ENCODE measurements at regions not wholly inside any gene's neighbourhood (a gene's known extent, or its start where the extent isn't known, plus 50 kb on each side); places are given as distances from the start of the nearest gene placed in this dataset.

GRCh38 chr21:41048623-41049022 is 119.3 kb upstream of the BACE2 start:
- no peak for DNase-seq

- no peak for DNase-seq
Observed at GRCh38 chr21:41052820-41053555, 115.0 kb upstream of the BACE2 start.

- DNase-seq, result no peak
Observed at GRCh38 chr21:41054018-41054578, 113.9 kb upstream of the BACE2 start.

- DNase-seq, result no peak
Observed at GRCh38 chr21:41055266-41055665, 112.7 kb upstream of the BACE2 start.

GRCh38 chr21:41059871-41060270 is 108.1 kb upstream of the BACE2 start:
- DNase-seq, result no peak

- no peak for DNase-seq
Observed at GRCh38 chr21:41061701-41062100, 106.3 kb upstream of the BACE2 start.

- DNase-seq, result no peak
Observed at GRCh38 chr21:41064334-41064791, 103.6 kb upstream of the BACE2 start.

GRCh38 chr21:41064951-41065350 is 103.0 kb upstream of the BACE2 start:
- DNase-seq, result no peak

GRCh38 chr21:41065539-41065938 is 102.4 kb upstream of the BACE2 start:
- no peak for DNase-seq

GRCh38 chr21:41066086-41066938 is 101.6 kb upstream of the BACE2 start:
- DNase-seq, result no peak

GRCh38 chr21:41067709-41068108 is 100.3 kb upstream of the BACE2 start:
- no peak for DNase-seq

GRCh38 chr21:41068496-41068895 is 99.5 kb upstream of the BACE2 start:
- DNase-seq, result no peak

- DNase-seq, result peak; percentile 63
Observed at GRCh38 chr21:41068967-41069642, 98.9 kb upstream of the BACE2 start.

GRCh38 chr21:41070284-41070683 is 97.7 kb upstream of the BACE2 start:
- DNase-seq, result no peak

- no peak for DNase-seq
Observed at GRCh38 chr21:41071258-41072171, 96.4 kb upstream of the BACE2 start.

- DNase-seq, result no peak
Observed at GRCh38 chr21:41073558-41073957, 94.4 kb upstream of the BACE2 start.

GRCh38 chr21:41074396-41075184 is 93.4 kb upstream of the BACE2 start:
- no peak for DNase-seq

- DNase-seq, result no peak
Observed at GRCh38 chr21:41075656-41076055, 92.3 kb upstream of the BACE2 start.

GRCh38 chr21:41076064-41076463 is 91.9 kb upstream of the BACE2 start:
- no peak for DNase-seq

GRCh38 chr21:41079159-41079558 is 88.8 kb upstream of the BACE2 start:
- DNase-seq, result no peak

GRCh38 chr21:41080485-41081121 is 87.4 kb upstream of the BACE2 start:
- DNase-seq, result no peak

Measured in stimulated activated CD4-positive, alpha-beta T cell treated with anti-CD3 and anti-CD28 coated beads, Interleukin-12 subunit alpha, Interleukin-12 subunit beta, amount 100 ng/mL, for 4 hours (primary cell).